Endodermal cell (in vitro differentiated cells): ENCODE measurements at regions not wholly inside any gene's neighbourhood (a gene's known extent, or its start where the extent isn't known, plus 50 kb on each side); places are given as distances from the start of the nearest gene placed in this dataset.

Source experiments
- DNase-seq: peaks from one replicate; pipeline ENCODE4 v3.0.0-alpha.2; 2017
- H3K27ac ChIP-seq: 2 replicates; pipeline ENCODE4 v1.5.1; 2013; ENCODE audit warnings: mild to moderate bottlenecking, low read depth, low read length, moderate library complexity
- H3K27me3 ChIP-seq: 2 replicates; pipeline ENCODE4 v1.6.1; 2013; ENCODE audit warnings: mild to moderate bottlenecking, low read length, moderate library complexity; ENCODE audit not compliant: insufficient read depth, control insufficient read depth, poor library complexity, severe bottlenecking
- H3K36me3 ChIP-seq: 2 replicates; pipeline ENCODE4 v1.7.0; 2013; ENCODE audit warnings: mild to moderate bottlenecking, low read length, moderate library complexity; ENCODE audit not compliant: control insufficient read depth, insufficient read depth
- H3K4me1 ChIP-seq: one replicate; pipeline ENCODE4 v1.7.0; 2013; ENCODE audit warnings: low read length; ENCODE audit not compliant: control insufficient read depth, insufficient read depth
- H3K4me3 ChIP-seq: 2 replicates; pipeline ENCODE4 v1.5.1; 2013; ENCODE audit warnings: mild to moderate bottlenecking, low read length, moderate library complexity
- H3K9ac ChIP-seq: 2 replicates; pipeline ENCODE4 v1.6.1; 2013; ENCODE audit warnings: mild to moderate bottlenecking, low read length, moderate library complexity; ENCODE audit not compliant: poor library complexity, severe bottlenecking; ENCODE audit errors: extremely low read depth
- H3K9me3 ChIP-seq: 2 replicates; pipeline ENCODE4 v1.6.1; 2013; ENCODE audit warnings: mild to moderate bottlenecking, low read length, moderate library complexity; ENCODE audit not compliant: control insufficient read depth
- H3K27ac Mint-ChIP-seq: 2 replicates; pipeline ENCODE4 v1.8.0; 2020; ENCODE audit warnings: mixed read lengths
- H3K27me3 Mint-ChIP-seq: 2 replicates; pipeline ENCODE4 v1.8.0; 2021; ENCODE audit warnings: mild to moderate bottlenecking, mixed read lengths; ENCODE audit not compliant: insufficient read depth
- H3K36me3 Mint-ChIP-seq: 2 replicates; pipeline ENCODE4 v1.8.0; 2020; ENCODE audit warnings: low read depth, mixed read lengths
- H3K4me1 Mint-ChIP-seq: 2 replicates; pipeline ENCODE4 v1.8.0; 2020; ENCODE audit warnings: mixed read lengths
- H3K4me3 Mint-ChIP-seq: 2 replicates; pipeline ENCODE4 v1.8.0; 2020; ENCODE audit warnings: mild to moderate bottlenecking, moderate library complexity, mixed read lengths
- H3K9me3 Mint-ChIP-seq: 2 replicates; pipeline ENCODE4 v1.8.0; 2020; ENCODE audit warnings: mild to moderate bottlenecking, mixed read lengths
- WGBS, 2 experiments: methylation state at CpG; one replicate each; pipeline versions ENCODE4 v1.1.5 to v1.1.7; 2013; ENCODE audit warnings: missing lambda C conversion rate in 2 of 2, mixed read lengths in 1 of 2; ENCODE audit not compliant: insufficient coverage in 1 of 2, insufficient read length in 1 of 2; 5-methylcytosine and 5-hydroxymethylcytosine counted together
- TF ChIP-seq, protein P1 (sequence below): fragments of 200-600 bp; sonication (generic); conservative IDR thresholded peaks from 2 replicates; pipeline ENCODE4 v1.5.0; 2021; ENCODE audit warnings: antibody characterized with exemption, mild to moderate bottlenecking

DNA sequence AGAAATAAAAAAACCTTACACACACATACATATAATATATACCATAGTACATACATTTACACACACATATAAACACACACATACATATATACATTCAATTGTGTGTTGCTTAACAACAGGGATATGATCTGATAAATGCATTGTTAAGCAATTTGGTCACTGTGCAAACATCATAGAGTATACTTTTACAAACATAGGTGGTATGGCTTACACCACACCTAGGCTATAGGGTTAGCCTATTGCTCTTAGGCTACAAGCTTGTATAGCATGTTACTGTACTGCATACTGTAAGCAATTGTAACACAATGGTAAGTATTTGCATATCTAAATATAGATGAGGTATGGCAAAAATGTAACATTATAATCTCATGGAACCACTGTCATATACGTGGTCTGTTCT lies 156.8 kb upstream of the ERBB4 start:
- Mint-ChIP-seq H3K4me3 (no peak overlapping the region), H3K27me3 (no peaks in the 10 kb centered on the region)

DNA sequence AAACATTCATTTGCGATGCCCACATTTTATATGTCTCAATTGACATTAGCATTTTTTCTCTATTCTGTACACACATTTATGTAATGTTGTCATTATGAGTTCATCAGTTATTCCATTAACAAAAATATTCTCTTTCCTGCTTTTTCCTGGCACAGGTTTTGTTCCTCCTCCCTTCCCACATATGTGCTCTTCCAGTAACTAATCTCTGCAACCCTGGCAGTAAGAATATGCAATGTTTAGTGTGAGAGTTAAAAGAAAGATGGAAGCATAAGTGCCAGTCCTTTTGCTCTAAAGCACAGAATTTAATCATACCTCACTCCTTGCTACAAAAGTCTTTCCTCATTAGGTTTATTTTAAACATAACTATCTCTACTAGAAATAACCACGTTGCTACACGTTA lies 155.8 kb upstream of the ERBB4 start:
- Mint-ChIP-seq H3K4me3 (no peak overlapping the region), H3K27me3 (no peaks in the 10 kb centered on the region), H3K27ac (no peak overlapping the region), H3K9me3 (no peaks in the 10 kb centered on the region), H3K4me1 (no peaks in the 10 kb centered on the region), H3K36me3 (no peaks in the 10 kb centered on the region)
- Histone ChIP-seq H3K27ac (no peak overlapping the region), H3K9ac (no peak overlapping the region), H3K4me3 (no peak overlapping the region), H3K4me1 (no peaks in the 10 kb centered on the region), H3K27me3 (no peaks in the 10 kb centered on the region), H3K9me3 (no peaks in the 10 kb centered on the region), H3K36me3 (no peaks in the 10 kb centered on the region)
- DNase-seq: no peak
- TF ChIP-seq, protein P1, sequence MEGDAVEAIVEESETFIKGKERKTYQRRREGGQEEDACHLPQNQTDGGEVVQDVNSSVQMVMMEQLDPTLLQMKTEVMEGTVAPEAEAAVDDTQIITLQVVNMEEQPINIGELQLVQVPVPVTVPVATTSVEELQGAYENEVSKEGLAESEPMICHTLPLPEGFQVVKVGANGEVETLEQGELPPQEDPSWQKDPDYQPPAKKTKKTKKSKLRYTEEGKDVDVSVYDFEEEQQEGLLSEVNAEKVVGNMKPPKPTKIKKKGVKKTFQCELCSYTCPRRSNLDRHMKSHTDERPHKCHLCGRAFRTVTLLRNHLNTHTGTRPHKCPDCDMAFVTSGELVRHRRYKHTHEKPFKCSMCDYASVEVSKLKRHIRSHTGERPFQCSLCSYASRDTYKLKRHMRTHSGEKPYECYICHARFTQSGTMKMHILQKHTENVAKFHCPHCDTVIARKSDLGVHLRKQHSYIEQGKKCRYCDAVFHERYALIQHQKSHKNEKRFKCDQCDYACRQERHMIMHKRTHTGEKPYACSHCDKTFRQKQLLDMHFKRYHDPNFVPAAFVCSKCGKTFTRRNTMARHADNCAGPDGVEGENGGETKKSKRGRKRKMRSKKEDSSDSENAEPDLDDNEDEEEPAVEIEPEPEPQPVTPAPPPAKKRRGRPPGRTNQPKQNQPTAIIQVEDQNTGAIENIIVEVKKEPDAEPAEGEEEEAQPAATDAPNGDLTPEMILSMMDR: no peak
- WGBS, 2 experiments: 89 to 93% methylated on average over 1 to 3 of the region's 3 CpGs

More for the DNA sequence above, 156.8 kb upstream of the ERBB4 start:
- H3K36me3 ChIP-seq: no peaks in the 10 kb centered on the region
- Mint-ChIP-seq H3K27ac (no peak overlapping the region), H3K36me3 (no peaks in the 10 kb centered on the region), H3K9me3 (no peaks in the 10 kb centered on the region), H3K4me1 (no peaks in the 10 kb centered on the region)
- H3K4me3 ChIP-seq: no peak overlapping the region
- no peaks in the 10 kb centered on the region for H3K9me3 ChIP-seq
- WGBS, 2 experiments: no CpG with 5 or more reads among the region's 1 CpG
- TF ChIP-seq, protein P1: no peak
- no peak overlapping the region for H3K9ac ChIP-seq
- no peak overlapping the region for H3K27ac ChIP-seq
- no peak for DNase-seq
- no peaks in the 10 kb centered on the region for H3K4me1 ChIP-seq
- H3K27me3 ChIP-seq: no peaks in the 10 kb centered on the region

DNA sequence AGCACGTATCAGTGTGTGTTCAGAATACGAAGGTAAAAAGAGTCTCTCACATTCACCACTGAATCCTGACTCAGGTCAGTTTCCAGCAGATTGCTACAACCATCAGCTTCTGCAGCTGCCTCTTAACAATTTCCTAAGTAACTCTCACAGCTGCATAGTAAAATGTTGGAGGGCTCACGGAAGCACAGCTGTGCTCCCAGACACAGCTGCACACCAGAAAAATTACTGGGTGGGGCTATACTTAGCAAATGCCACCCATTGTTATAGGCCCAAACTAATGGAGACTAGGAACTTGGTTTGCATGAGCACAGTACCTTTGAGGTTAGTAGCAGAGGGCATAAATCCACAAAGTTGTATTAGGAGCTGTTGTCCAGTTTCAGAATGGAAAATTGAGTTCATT lies 153.9 kb upstream of the ERBB4 start:
- Histone ChIP-seq H3K9me3 (no peaks in the 10 kb centered on the region), H3K4me1 (no peaks in the 10 kb centered on the region), H3K27me3 (no peaks in the 10 kb centered on the region), H3K4me3 (no peak overlapping the region), H3K27ac (no peak overlapping the region), H3K36me3 (no peaks in the 10 kb centered on the region), H3K9ac (no peak overlapping the region)
- no peak overlapping the region for H3K4me3 Mint-ChIP-seq
- WGBS, 2 experiments: 87 to 100% methylated on average over 2 to 3 of the region's 3 CpGs
- no peaks in the 10 kb centered on the region for H3K4me1 Mint-ChIP-seq
- no peaks in the 10 kb centered on the region for H3K27me3 Mint-ChIP-seq
- TF ChIP-seq, protein P1: no peak
- no peak overlapping the region for H3K27ac Mint-ChIP-seq
- no peaks in the 10 kb centered on the region for H3K9me3 Mint-ChIP-seq
- H3K36me3 Mint-ChIP-seq: no peaks in the 10 kb centered on the region
- DNase-seq: no peak
